ENCODE measurements at regions not wholly inside any gene's neighbourhood (a gene's known extent, or its start where the extent isn't known, plus 50 kb on each side); places are given as distances from the start of the nearest gene placed in this dataset.
A peak's percentile ranks its signal among the peaks of the same experiment; 100 is the strongest.
"Not testable (repeated sequence)": the region's sequence is repeated elsewhere in the genome, so short reads cannot be mapped to it uniquely, and the experiment has no call there.

DNA sequence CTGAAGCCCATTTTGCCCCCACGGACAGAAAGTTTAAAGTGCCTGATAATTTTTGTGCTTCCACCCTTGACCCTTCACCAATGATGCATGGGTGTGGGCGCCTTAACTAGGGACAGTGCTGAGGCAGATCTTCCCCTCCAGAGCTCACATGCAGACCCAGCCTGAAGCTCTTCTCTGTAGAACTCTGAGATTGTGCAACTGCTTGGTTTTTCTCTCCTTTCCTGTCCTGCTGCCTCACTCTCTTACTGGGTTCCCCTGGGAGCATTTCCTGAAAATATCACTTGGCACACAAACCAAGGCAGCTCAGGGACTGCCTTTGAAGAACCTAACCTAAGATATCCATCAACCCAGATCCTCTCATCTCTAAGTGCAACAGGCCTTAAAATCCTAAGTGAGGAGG is 220.3 kb upstream of the STT3B start:
- in situ Hi-C loops (cut with HindIII; ENCODE audit: low pct_unique_long_range_greater_than_20kb, low sequenced_read_pairs) = no loop called here

DNA sequence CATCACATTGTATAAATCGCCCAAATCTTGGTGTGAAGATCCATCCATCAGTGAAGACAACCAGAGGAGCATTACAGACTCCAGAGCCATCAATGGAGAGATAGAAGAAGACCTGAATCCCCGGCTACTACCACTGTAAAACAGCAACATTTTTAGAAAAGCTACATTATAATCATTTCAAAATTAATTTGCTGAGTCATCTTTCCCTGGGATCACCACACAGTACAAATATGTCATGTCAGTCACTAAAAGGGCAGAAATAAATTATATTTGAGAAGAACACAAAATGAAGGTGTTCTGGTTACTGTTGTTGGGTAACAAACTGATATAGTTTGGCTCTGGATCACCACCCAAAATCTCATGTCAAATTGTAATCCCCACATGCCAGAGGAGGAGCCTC is 218.5 kb upstream of the STT3B start:
- in situ Hi-C loops (cut with HindIII; ENCODE audit: low pct_unique_long_range_greater_than_20kb, low sequenced_read_pairs) = no loop called here
- no peak for DNase-seq (ENCODE audit: low read depth)

More for the DNA sequence above, 220.3 kb upstream of the STT3B start:
- DNase-seq (ENCODE audit: low read depth) = no peak

DNA sequence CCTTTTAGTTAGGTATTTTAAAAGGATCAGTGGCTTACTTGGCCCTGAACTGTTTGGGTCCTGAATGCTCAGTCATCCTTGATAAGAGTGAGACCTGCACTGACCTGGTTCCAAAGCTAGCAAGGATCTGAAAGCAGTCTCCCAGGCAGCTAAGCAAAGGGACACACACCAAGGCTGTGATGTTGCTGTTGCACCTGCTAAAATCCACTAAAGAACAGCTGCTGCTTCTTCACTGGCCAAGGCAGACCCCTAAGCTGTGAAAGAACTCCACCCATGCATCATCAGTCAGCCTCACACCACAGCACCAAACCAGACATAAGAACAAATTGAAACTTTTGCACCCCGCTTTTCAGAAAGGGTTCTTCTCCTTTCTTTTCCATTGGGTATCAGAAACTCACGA is 213.4 kb upstream of the STT3B start:
- in situ Hi-C loops (cut with HindIII; ENCODE audit: low pct_unique_long_range_greater_than_20kb, low sequenced_read_pairs) = no loop called here
- DNase-seq (ENCODE audit: low read depth) = no peak

DNA sequence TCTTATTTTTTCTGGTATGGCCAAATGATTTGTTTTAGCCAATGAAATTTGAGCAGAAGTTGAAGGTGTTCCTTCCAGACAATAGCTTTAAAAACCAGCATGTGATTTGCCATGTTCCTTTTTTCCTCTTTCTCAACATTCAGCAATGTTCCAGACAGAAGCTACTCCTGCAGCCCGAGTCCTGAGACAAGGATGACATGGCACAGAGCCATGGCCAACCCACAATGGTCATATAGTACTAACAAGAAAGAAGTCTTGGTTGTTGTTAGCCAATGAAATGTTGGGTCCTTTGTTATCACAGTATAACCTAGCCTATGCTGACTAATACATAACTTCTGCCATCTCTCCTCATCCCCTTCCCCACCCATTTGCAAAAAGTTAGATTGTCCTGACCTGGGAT is 211.1 kb upstream of the STT3B start:
- no peak for DNase-seq (ENCODE audit: low read depth)
- in situ Hi-C loops (cut with HindIII; ENCODE audit: low pct_unique_long_range_greater_than_20kb, low sequenced_read_pairs) = no loop called here

DNA sequence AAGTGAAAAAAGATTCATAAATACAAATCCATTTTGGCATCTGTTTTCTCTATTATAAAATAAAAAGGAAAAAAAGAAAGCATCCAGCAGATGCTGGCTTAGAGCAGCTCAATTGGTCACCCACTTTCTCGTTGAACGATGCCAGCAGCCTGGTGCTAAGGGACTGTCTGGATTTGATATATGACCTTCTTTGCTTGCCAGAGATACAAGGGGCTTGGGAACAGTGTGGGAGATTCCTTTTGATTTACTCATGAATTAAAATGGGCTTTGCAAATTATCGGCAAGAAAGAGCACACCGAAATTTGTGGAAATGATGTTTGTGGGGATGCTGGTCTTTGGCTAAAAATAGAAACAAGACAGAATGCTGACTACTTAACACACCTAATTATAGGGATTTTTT is 210.3 kb upstream of the STT3B start:
- DNase-seq (ENCODE audit: low read depth) = no peak
- in situ Hi-C loops (cut with HindIII; ENCODE audit: low pct_unique_long_range_greater_than_20kb, low sequenced_read_pairs) = no loop called here

DNA sequence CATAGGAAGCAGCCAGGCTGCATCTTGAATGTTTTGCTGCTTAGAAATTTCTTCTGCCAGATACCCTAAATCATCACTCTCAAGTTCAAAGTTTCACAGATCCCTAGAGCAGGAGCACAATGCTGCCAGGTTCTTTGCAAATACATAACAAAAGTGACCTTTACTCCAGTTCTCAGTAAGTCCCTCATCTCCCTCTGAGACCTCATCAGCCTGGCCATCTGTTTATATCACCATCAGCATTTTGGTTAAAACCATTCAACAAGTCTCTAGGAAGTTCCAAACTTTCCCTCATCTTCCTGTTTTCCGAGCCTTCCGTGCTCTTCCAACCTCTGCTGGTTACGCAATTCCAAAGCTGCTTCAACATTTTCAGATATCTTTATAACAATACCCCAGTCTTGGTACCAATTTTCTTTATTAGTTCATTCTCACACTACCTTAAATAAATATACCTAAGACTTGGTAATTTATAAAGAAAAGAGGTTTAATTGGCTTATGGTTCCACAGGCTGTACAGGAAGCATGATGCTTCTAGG is 204.8 kb upstream of the STT3B start:
- in situ Hi-C loops (cut with HindIII; ENCODE audit: low pct_unique_long_range_greater_than_20kb, low sequenced_read_pairs); DNase-seq (ENCODE audit: low read depth): not testable (repeated sequence)

DNA sequence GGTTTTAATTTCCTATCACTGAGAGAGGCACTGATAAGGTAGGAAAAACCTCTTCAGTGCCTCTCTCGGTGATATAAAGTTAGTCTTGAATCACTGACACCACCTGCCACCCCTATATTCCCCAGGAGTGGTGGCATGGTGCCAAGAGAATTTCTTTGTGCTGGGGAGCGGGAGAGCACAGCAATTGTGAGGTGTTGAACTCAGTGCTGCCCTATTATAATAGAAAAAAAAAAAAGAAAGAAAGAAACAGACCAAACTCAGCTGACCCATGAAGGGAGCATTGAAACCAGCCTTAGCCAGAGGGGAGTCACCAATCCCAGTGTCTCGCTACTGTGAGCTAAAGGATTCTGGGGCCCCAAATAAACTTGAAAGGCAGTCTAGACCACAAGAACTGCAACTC is 201.4 kb upstream of the STT3B start:
- in situ Hi-C loops (cut with HindIII; ENCODE audit: low pct_unique_long_range_greater_than_20kb, low sequenced_read_pairs) = no loop called here

DNA sequence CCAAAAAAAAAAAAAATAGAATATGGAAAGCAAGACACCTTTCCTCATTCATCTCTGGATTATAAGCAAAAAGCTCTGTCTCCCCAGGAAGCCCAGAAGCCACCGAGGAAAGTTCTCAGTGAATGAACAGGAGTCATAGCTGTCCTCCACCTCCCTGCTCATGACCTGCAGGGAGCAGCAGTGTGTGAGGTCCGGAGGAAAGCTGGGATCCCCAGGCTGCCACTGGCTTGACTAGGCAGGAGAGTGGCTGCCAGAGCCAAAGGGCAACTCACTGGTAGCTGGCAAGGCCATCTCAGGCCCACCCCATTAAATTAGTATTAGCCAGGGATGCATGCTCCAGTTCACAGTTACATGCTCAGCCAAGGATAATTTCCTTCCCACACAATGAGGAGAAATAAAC is 191.6 kb upstream of the STT3B start:
- DNase-seq (ENCODE audit: low read depth) = no peak

More for the DNA sequence above, 201.4 kb upstream of the STT3B start:
- no peak for DNase-seq (ENCODE audit: low read depth)

DNA sequence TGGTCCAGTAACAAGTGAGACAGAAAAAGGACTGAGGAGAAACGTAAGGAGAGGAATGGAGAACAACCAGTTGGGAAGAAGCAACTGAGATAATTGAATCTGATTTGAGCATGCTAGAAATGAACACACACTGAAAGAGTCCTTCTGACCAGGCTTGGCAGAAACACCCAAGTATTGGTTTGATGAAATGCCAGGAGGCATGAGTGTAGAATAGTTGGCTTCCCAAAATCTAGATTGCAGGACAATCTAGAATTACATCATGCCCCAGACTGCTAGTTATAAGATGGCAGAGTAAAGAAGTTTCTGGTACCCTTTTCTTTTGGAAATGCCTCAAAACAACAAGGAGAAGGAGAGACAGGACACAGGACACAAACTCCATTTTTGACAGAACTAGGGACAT is 189.7 kb upstream of the STT3B start:
- DNase-seq (ENCODE audit: low read depth) = no peak
- in situ Hi-C loops (cut with HindIII; ENCODE audit: low pct_unique_long_range_greater_than_20kb, low sequenced_read_pairs) = no loop called here

More for the DNA sequence above, 191.6 kb upstream of the STT3B start:
- in situ Hi-C loops (cut with HindIII; ENCODE audit: low pct_unique_long_range_greater_than_20kb, low sequenced_read_pairs) = no loop called here

DNA sequence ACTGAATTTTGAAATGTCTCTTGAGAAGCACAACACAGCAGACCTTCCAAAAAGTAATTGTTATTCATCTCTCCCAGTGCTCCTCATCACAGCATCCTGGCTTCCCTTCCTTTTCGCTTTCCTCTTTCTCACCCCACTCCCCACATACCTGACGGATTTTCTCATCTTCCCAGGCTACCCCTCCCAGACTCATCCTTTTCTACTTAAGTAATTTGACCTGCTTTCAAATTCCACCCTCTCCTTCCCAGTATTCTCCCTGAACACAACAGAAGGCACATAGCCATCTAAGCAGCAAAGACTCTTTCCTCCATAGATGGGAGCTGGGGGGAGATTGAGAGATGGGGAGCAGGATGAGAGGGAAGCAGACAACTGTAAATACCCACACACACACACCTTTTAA is 187.1 kb upstream of the STT3B start:
- DNase-seq (ENCODE audit: low read depth) = no peak
- in situ Hi-C loops (cut with HindIII; ENCODE audit: low pct_unique_long_range_greater_than_20kb, low sequenced_read_pairs) = no loop called here

DNA sequence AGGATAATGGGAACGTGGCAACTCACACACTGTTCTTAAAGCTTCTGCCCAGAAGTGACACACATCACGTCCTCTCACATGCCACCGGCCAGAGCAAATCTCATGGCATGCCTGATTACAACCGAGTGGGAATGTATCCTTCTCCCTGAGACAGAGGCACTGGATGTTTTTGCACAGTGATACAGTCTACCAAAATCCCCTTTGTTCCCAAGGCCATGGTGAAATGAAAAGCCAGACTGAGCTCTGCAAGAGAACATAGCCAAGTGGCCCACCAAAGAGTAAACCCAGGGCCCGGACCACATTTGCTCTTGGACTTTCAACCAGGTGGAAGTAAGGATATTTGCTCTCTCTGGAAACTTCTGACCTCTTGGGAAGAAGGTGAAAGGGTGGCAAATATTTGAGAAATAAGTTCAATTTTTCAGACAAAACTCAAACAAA is 186.2 kb upstream of the STT3B start:
- DNase-seq (ENCODE audit: low read depth) = no peak
- in situ Hi-C loops (cut with HindIII; ENCODE audit: low pct_unique_long_range_greater_than_20kb, low sequenced_read_pairs) = no loop called here

DNA sequence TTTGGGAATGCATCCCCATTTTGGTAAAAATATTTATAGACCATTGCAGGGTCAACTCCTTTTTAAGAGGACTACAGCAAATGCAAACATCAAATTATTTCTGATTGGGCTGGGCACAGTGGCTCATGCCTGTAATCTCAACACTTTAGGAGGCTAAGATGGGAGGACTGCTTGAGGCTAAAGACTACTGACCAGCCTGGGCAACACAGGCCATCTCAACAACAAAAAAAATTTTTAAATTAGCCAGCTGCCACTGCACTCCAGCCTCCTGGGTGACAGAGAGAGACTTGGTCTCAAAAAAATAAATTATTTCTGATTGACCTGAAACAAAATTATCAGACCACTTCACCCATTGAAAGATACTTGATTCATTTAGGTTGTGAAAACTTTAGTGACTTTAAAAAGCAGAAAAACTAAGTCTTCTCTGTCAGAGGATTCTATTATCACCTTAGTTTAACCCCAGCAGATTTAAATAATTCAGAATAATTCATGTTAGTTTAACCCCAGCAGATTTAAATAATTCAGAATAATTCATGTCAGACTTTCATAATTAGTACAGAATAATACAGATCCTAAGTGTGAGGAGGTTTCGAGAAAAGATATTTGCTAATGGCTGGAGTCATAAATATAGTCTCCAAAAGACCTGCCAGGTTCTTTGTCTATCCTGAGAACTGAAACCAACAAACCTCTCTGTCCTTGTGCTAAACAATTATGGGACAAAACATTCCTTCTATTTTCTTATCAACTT is 183.6 kb upstream of the STT3B start:
- in situ Hi-C loops (cut with HindIII; ENCODE audit: low pct_unique_long_range_greater_than_20kb, low sequenced_read_pairs) = no loop called here
- DNase-seq (ENCODE audit: low read depth) = no peak

DNA sequence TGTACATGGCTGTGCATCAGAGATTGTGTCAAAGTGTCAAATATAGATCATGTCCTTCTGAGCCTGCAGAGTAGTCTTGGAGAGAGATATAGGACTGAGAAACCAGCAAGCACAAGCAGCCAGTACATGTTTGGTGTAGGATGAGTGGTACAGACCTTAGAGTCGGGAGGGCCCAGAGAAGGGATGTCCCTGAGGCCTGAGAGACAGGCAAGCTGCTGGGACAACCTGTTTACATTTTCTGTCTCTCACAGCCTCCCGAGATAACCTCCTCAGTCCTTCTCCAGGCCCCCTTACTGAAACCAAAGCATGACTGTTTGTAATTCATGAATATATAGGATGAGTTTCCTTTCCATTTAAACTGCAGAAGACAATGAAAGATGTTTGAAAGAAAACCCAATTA is 182.4 kb upstream of the STT3B start:
- in situ Hi-C loops (cut with HindIII; ENCODE audit: low pct_unique_long_range_greater_than_20kb, low sequenced_read_pairs) = no loop called here
- no peak for DNase-seq (ENCODE audit: low read depth)

DNA sequence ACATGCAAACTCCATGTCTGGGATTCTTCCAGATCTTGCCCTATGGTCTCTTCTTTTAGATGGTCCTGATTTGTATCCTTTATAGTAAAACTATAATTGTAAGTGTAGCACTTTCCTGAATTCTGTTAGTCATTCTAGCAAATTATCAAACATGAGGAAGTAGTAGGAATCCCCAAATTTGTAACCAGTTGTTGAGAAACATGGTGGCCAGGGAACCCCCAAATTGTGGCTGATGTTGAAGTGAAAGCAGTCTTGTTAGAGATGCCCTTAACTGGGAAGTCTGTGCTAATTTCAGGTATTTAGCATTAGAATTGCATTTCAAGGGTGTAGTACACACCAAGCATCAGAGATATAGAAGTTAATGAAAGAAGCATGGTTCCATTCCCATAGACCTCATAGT is 180.4 kb upstream of the STT3B start:
- in situ Hi-C loops (cut with HindIII; ENCODE audit: low pct_unique_long_range_greater_than_20kb, low sequenced_read_pairs) = no loop called here
- DNase-seq (ENCODE audit: low read depth) = no peak

DNA sequence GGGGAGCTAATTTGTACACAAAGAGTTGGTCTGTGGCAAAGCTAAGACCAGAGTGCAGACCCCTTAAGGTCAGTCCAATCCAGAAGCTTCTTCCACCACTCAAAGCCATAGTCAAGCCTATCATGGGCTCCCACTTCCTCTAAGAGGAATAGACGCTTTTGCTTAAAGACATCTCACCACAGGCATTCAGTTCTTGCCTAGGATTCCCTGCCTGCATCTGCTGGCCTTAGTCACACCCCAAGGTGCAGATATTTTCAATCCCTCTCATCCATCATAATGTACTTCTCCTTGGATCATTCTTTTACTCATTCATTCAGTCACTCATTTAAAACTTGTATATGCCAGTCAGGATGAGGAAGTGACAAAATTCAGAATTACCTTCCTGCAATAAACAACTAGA is 179.6 kb upstream of the STT3B start:
- no peak for DNase-seq (ENCODE audit: low read depth)
- in situ Hi-C loops (cut with HindIII; ENCODE audit: low pct_unique_long_range_greater_than_20kb, low sequenced_read_pairs) = no loop called here

DNA sequence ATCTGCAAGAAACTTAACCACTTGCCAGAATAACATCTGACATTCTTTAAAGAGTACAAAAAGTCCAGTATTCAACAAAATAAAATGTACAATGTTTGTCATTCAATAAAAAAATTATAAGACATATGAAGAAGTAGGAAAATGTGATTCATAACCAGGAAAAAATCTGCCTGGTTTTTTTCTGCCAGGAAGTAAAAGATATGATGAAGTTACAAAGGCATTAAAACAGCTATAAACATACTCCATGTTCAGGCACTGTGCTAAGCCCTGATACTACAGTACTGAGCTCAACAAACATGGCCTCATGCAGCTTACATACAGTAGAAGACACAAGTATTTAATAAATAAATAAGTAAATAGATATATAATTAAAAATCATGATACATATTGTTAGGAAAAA is 178.4 kb upstream of the STT3B start:
- DNase-seq (ENCODE audit: low read depth) = no peak
- in situ Hi-C loops (cut with HindIII; ENCODE audit: low pct_unique_long_range_greater_than_20kb, low sequenced_read_pairs) = no loop called here

DNA sequence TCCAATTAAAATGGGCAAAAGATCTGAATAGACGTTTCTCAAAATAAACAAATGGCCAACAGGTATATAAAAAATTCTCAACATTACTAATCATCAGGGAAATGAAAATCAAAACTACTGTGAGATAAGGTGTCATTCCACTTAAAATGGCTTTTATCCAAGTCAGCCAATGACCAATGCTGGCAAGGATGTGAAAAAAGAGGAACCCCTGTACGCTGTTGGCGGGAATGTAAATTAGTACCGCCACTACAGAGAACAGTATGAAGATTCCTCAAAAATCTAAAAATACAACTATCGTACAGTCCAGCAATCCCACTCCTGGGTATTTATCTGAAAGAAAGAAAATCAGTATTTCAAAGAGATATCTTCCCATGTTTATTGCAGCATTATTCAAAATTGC is 176.9 kb upstream of the STT3B start:
- in situ Hi-C loops (cut with HindIII; ENCODE audit: low pct_unique_long_range_greater_than_20kb, low sequenced_read_pairs) = no loop called here

DNA sequence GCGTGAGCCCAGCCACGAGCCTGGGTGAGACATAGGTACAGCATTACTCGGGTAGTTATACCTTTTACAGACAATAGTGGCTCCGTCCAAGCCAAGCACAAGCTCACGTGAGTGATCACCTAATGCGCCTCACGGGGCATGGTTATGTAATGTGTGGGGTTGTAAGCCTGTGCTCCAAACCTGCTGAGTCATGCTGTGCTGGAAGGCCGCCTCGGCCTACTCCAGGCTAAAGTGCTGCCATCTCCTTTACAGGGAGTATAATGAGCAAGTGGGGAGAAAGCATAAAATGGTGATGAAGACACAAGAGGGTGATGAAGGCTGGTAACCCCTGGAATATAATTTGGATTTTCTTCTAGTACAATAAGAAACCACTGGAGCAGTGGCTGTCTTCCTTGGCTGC is 175.8 kb upstream of the STT3B start:
- DNase-seq (ENCODE audit: low read depth) = peak; percentile 6
- in situ Hi-C loops (cut with HindIII; ENCODE audit: low pct_unique_long_range_greater_than_20kb, low sequenced_read_pairs) = no loop called here

More for the DNA sequence above, 176.9 kb upstream of the STT3B start:
- no peak for DNase-seq (ENCODE audit: low read depth)

DNA sequence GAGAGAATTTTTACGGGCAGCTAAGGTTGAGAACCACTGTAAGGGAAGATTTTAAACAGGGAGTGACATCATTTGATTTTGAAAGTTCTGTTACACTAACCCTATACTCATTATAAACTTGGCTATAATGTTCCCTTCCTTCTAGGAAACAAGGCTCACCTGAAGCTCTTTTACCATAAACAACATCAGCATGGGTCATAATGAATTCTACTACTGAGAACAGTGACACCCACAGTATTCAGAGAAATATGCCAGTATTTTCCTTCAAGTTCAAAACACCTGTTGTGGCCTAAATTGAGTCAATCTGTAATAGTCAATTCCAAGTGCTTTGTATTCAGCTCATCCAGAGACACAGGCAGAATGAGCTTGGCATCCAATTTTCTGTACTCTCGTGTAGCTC is 175.3 kb upstream of the STT3B start:
- DNase-seq (ENCODE audit: low read depth) = no peak
- in situ Hi-C loops (cut with HindIII; ENCODE audit: low pct_unique_long_range_greater_than_20kb, low sequenced_read_pairs) = no loop called here

DNA sequence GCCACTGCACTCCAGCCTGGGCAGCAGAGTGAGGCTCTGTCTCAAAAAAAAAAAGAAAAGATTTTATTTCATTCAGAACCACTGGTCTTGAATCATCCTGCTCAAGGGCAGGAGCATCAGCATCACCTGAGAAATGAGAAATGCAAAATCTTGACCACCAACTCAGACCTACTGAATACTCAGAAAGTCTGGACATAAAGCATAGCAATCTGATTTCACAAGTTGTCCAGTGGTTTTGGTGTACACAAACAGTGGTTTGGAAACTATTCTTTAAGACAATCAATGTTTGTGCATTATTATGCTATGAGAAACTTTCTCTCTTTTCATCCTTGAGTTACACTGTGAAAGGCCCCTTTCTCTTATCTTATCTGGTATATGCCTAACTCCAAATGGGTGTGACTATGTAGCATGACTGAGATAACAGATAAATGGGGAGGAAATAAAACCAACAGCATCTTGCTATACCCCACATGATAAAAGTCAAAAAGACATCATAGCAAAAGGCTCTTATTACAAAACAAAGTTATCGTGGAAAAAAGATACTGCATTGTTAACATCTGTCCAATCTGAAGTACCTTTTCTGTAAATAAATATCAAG is 174.2 kb upstream of the STT3B start:
- DNase-seq (ENCODE audit: low read depth) = no peak

More for the DNA sequence above, 174.2 kb upstream of the STT3B start:
- in situ Hi-C loops (cut with HindIII; ENCODE audit: low pct_unique_long_range_greater_than_20kb, low sequenced_read_pairs) = no loop called here
